Neural cell (in vitro differentiated cells): ENCODE measurements at regions not wholly inside any gene's neighbourhood (a gene's known extent, or its start where the extent isn't known, plus 50 kb on each side); places are given as distances from the start of the nearest gene placed in this dataset.

Experiments
- H2AFZ ChIP-seq: fragments of 200-600, 300-800 bp; sonication (generic), shearing (Covaris generic); 2 replicates; pipeline ENCODE4 v1.6.0; 2014; ENCODE audit warnings: low read depth, mild to moderate bottlenecking, antibody characterized with exemption, low read length, moderate library complexity
- H3F3A ChIP-seq: fragments of 200-600 bp; shearing (Covaris generic); 2 replicates; pipeline ENCODE4 v1.6.1; 2016; ENCODE audit warnings: mild to moderate bottlenecking, moderate library complexity, mixed read lengths, antibody characterized with exemption, low read length; ENCODE audit not compliant: insufficient read depth, poor library complexity, severe bottlenecking
- H3K27ac ChIP-seq: fragments of 200-600, 300-800 bp; sonication (generic), shearing (Covaris generic); 2 replicates; pipeline ENCODE4 v1.5.1; 2014; ENCODE audit warnings: mild to moderate bottlenecking, low read length, moderate library complexity
- H3K27me3 ChIP-seq: fragments of 300-800, 200-600 bp; sonication (generic), shearing (Covaris generic); 2 replicates; pipeline ENCODE4 v1.6.0; 2014; ENCODE audit warnings: mild to moderate bottlenecking, low read depth, low read length, moderate library complexity; ENCODE audit not compliant: insufficient read depth
- H3K36me3 ChIP-seq: fragments of 300-800, 200-600 bp; sonication (generic), shearing (Covaris generic); 2 replicates; pipeline ENCODE4 v1.5.1; 2014; ENCODE audit warnings: mild to moderate bottlenecking, antibody characterized with exemption, low read length, moderate library complexity; ENCODE audit not compliant: insufficient read depth
- H3K4me2 ChIP-seq: fragments of 300-800, 200-600 bp; sonication (generic), shearing (Covaris generic); 2 replicates; pipeline ENCODE4 v1.6.0; 2014; ENCODE audit warnings: mild to moderate bottlenecking, low read length
- H3K4me3 ChIP-seq: fragments of 300-800, 200-600 bp; sonication (generic), shearing (Covaris generic); 2 replicates; pipeline ENCODE4 v1.5.1; 2014; ENCODE audit warnings: mild to moderate bottlenecking, low read length, moderate library complexity
- H3K79me2 ChIP-seq: fragments of 200-600 bp; shearing (Covaris generic); replicated peaks from 2 replicates; pipeline ENCODE4 v1.6.0; 2014; ENCODE audit warnings: mild to moderate bottlenecking, low read length, moderate library complexity; ENCODE audit not compliant: insufficient read depth
- H3K9ac ChIP-seq: fragments of 300-800, 200-600 bp; sonication (generic), shearing (Covaris generic); 2 replicates; pipeline ENCODE4 v1.6.1; 2016; ENCODE audit warnings: mild to moderate bottlenecking, low read length, mixed read lengths
- H3K9me2 ChIP-seq: fragments of 200-600 bp; shearing (Covaris generic); 2 replicates; pipeline ENCODE4 v1.6.1; 2016; ENCODE audit warnings: mild to moderate bottlenecking, low read length, mixed read lengths; ENCODE audit not compliant: insufficient read depth
- H3K9me3 ChIP-seq: fragments of 200-600, 300-800 bp; sonication (generic), shearing (Covaris generic); 2 replicates; pipeline ENCODE4 v1.6.1; 2016; ENCODE audit warnings: mild to moderate bottlenecking, mixed run types, low read length, moderate library complexity, mixed read lengths
- H4K20me1 ChIP-seq: fragments of 200-600 bp; shearing (Covaris generic); 2 replicates; pipeline ENCODE4 v1.6.1; 2016; ENCODE audit warnings: mild to moderate bottlenecking, mixed run types; ENCODE audit not compliant: insufficient read depth
- EP300 ChIP-seq: fragments of 450-650 bp; conservative IDR thresholded peaks from 2 replicates; pipeline ENCODE4 v1.6.1; 2014; ENCODE audit warnings: antibody characterized with exemption, mild to moderate bottlenecking, moderate library complexity; ENCODE audit not compliant: poor library complexity, severe bottlenecking
- EZH2 ChIP-seq: fragments of 200-600, 300-800 bp; shearing (Covaris generic), sonication (generic); IDR thresholded peaks from 2 replicates; pipeline ENCODE4 v1.6.1; 2014; ENCODE audit warnings: antibody characterized with exemption, low read length, borderline replicate concordance, mild to moderate bottlenecking; ENCODE audit not compliant: insufficient read depth, poor library complexity, severe bottlenecking
- MXI1 ChIP-seq: fragments of 450-650 bp; conservative IDR thresholded peaks from 2 replicates; pipeline ENCODE4 v1.6.1; 2014; ENCODE audit warnings: antibody characterized with exemption, mild to moderate bottlenecking; ENCODE audit not compliant: poor library complexity, severe bottlenecking
- POLR2AphosphoS5 ChIP-seq: IDR thresholded peaks from 2 replicates; pipeline ENCODE4 v1.6.1; 2012
- RAD21 ChIP-seq: fragments of 450-650 bp; conservative IDR thresholded peaks from 2 replicates; pipeline ENCODE4 v1.6.1; 2014; ENCODE audit warnings: antibody characterized with exemption, mild to moderate bottlenecking, moderate library complexity
- SMC3 ChIP-seq: fragments of 450-650 bp; conservative IDR thresholded peaks from 2 replicates; pipeline ENCODE4 v1.6.1; 2014; ENCODE audit warnings: antibody characterized with exemption, mild to moderate bottlenecking, moderate library complexity; ENCODE audit not compliant: poor library complexity
- TAF1 ChIP-seq: IDR thresholded peaks from 2 replicates; pipeline ENCODE4 v1.6.1; 2012; ENCODE audit warnings: low read depth
- TF ChIP-seq, protein P1 (sequence below): fragments of 450-650 bp; IDR thresholded peaks from 2 replicates; pipeline ENCODE4 v1.5.1; 2014; ENCODE audit warnings: antibody characterized with exemption, mild to moderate bottlenecking, moderate library complexity; ENCODE audit not compliant: poor library complexity, severe bottlenecking
- TF ChIP-seq, protein P2 (sequence below): IDR thresholded peaks from 2 replicates; pipeline ENCODE4 v1.6.1; 2012; ENCODE audit warnings: borderline replicate concordance

DNA sequence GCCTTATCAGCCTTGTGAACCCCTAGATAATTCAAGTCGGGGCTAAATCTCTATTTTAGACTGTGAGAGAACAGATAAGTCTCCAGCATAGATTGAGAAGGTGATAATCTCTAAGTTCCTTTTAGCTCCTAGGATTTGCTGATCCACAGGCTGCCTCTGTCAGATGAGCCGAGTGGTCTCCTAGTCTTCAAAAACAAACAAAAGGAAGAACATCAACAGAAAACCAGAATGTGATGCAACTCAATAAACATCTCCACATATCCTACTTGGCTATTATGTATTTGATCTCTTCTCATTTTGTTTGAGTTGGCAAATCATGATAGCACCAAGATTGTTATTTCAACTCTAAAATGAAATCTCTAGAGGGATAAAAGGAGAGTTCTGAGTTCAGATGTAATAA lies 88.4 kb upstream of the SLC7A11 start:
- Histone ChIP-seq H3K4me3 (no peak overlapping the region), H3K9me3 (no peaks in the 10 kb centered on the region), H2AFZ (no peak overlapping the region), H3K4me2 (no peak overlapping the region), H3K36me3 (no peaks in the 10 kb centered on the region), H3K9me2 (no peaks in the 10 kb centered on the region), H4K20me1 (no peaks in the 10 kb centered on the region), H3K27ac (no peak overlapping the region), H3K27me3 (no peaks in the 10 kb centered on the region), H3F3A (no peaks in the 10 kb centered on the region), H3K9ac (no peak overlapping the region), H3K79me2 (no peaks in the 10 kb centered on the region)
- no peak for TF ChIP-seq TAF1
- no peak for TF ChIP-seq RAD21
- TF ChIP-seq MXI1 = no peak
- TF ChIP-seq EP300 = no peak
- TF ChIP-seq POLR2AphosphoS5 = no peak
- no peak for TF ChIP-seq EZH2
- TF ChIP-seq, protein P1, sequence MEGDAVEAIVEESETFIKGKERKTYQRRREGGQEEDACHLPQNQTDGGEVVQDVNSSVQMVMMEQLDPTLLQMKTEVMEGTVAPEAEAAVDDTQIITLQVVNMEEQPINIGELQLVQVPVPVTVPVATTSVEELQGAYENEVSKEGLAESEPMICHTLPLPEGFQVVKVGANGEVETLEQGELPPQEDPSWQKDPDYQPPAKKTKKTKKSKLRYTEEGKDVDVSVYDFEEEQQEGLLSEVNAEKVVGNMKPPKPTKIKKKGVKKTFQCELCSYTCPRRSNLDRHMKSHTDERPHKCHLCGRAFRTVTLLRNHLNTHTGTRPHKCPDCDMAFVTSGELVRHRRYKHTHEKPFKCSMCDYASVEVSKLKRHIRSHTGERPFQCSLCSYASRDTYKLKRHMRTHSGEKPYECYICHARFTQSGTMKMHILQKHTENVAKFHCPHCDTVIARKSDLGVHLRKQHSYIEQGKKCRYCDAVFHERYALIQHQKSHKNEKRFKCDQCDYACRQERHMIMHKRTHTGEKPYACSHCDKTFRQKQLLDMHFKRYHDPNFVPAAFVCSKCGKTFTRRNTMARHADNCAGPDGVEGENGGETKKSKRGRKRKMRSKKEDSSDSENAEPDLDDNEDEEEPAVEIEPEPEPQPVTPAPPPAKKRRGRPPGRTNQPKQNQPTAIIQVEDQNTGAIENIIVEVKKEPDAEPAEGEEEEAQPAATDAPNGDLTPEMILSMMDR = no peak
- no peak for TF ChIP-seq SMC3
- TF ChIP-seq, protein P2, sequence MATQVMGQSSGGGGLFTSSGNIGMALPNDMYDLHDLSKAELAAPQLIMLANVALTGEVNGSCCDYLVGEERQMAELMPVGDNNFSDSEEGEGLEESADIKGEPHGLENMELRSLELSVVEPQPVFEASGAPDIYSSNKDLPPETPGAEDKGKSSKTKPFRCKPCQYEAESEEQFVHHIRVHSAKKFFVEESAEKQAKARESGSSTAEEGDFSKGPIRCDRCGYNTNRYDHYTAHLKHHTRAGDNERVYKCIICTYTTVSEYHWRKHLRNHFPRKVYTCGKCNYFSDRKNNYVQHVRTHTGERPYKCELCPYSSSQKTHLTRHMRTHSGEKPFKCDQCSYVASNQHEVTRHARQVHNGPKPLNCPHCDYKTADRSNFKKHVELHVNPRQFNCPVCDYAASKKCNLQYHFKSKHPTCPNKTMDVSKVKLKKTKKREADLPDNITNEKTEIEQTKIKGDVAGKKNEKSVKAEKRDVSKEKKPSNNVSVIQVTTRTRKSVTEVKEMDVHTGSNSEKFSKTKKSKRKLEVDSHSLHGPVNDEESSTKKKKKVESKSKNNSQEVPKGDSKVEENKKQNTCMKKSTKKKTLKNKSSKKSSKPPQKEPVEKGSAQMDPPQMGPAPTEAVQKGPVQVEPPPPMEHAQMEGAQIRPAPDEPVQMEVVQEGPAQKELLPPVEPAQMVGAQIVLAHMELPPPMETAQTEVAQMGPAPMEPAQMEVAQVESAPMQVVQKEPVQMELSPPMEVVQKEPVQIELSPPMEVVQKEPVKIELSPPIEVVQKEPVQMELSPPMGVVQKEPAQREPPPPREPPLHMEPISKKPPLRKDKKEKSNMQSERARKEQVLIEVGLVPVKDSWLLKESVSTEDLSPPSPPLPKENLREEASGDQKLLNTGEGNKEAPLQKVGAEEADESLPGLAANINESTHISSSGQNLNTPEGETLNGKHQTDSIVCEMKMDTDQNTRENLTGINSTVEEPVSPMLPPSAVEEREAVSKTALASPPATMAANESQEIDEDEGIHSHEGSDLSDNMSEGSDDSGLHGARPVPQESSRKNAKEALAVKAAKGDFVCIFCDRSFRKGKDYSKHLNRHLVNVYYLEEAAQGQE = no peak

DNA sequence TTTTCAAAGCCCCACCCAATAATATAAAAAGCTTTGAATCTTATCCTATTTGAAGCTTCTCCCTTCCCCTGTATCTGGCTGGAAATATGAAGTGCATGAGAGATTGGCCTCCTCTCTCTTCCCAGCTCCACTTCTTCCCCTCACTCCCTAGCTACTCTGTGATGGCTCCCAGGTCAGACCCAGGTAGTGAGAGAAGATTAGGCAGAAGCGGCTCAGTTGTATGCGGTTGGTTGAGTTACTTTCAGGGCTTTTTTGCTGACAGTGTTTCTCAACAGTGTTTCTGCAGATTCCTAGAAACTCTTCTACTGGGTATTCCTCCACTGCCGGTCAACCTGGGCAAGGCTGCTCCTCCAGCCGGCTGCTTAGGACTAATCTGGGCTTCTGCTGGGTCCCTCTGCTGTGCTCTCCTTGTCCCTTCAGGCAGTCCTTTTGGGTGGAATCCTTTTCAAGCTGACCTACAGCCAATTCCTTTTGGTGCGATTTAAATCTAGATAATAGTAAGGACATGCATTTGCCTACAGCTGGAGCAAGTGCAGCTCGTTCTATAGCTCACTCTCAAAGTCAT lies 87.4 kb upstream of the SLC7A11 start:
- Histone ChIP-seq H3K9ac (no peak overlapping the region), H3K9me3 (no peaks in the 10 kb centered on the region), H3K36me3 (no peaks in the 10 kb centered on the region), H2AFZ (no peak overlapping the region), H3K27me3 (no peaks in the 10 kb centered on the region), H3K4me2 (no peak overlapping the region), H3K4me3 (no peak overlapping the region), H3K79me2 (no peaks in the 10 kb centered on the region), H3K9me2 (no peaks in the 10 kb centered on the region), H4K20me1 (no peaks in the 10 kb centered on the region), H3F3A (no peaks in the 10 kb centered on the region), H3K27ac (no peak overlapping the region)
- TF ChIP-seq EZH2 (no peak), POLR2AphosphoS5 (no peak), TAF1 (no peak), EP300 (no peak), RAD21 (no peak), MXI1 (no peak), SMC3 (no peak)
- TF ChIP-seq, protein P2 = no peak
- TF ChIP-seq, protein P1 = no peak
